ENCODE measurements at regions not wholly inside any gene's neighbourhood (a gene's known extent, or its start where the extent isn't known, plus 50 kb on each side); places are given as distances from the start of the nearest gene placed in this dataset.

DNA sequence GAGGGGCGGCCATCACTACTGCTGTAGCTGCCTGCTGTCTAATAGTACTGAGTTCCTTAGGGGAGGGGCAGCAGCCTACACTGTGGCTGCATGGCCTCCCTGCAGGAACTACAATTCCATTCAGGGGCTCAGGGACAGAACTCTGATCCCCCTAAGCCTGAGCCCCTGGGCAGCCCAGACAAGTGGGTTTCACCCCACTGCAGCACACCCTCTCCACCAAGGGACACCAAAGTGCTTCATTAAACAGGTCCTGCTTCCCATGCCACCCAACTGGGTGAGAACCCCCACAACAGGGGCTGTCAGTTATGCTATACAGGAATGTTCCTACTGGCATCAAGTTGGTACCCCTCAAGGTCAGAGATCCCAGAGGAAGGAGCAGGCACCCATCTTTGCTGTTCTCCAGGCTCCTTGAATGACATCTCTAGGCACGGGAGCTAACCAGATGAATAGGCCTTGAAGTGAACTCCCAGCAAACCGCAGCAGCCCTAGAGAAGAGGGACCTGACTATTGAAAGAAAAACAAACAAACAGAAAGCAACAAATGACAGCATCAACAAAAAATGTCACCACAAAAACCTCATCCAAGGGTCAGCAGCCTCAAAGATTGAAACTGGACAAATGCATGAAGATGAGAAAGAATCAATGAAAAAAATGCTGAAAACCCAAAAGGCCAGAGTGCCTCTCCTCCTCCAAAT lies 437.4 kb downstream of the NUF2 start:
- FAIRE-seq, result no peak
- DNase-seq (ENCODE audit: insufficient read length, low spot score), result no peak
- TF ChIP-seq TAF1 (IDR thresholded peaks at IDR 0.05; ENCODE audit: low read depth, low read length) (no peak), POLR2AphosphoS5 (IDR thresholded peaks at IDR 0.05; ENCODE audit: low read depth, low read length) (no peak), SPI1 (IDR thresholded peaks at IDR 0.05; ENCODE audit: low read depth, low read length) (no peak), POLR2A (IDR thresholded peaks at IDR 0.05; ENCODE audit: low read depth, low read length) (no peak)

DNA sequence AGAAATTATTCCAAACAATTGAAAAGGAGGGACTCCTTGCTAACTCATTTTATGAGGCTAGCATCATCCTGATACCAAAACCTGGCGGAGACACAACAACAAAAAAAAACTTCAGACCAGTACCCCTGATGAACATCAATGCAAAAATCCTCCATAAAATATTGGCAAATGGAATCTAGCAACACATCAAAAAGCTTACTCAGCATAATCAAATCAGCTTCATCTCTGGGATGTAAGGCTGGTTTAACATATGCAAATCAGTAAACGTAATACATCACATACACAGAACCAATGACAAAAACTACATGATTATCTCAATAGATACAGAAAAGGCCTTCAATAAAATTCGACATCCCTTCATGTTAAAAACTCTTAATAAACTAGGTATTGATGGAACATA lies 440.1 kb downstream of the NUF2 start:
- TF ChIP-seq POU2F2 (IDR thresholded peaks at IDR 0.05; ENCODE audit: low read depth, low read length), result no peak
- TF ChIP-seq PAX5 (IDR thresholded peaks at IDR 0.05; ENCODE audit: insufficient read depth, low read length, severe bottlenecking), result no peak
- no peak for TF ChIP-seq SPI1 (IDR thresholded peaks at IDR 0.05; ENCODE audit: low read depth, low read length)
- no peak for TF ChIP-seq POLR2A (IDR thresholded peaks at IDR 0.05; ENCODE audit: low read depth, low read length)
- TF ChIP-seq POLR2AphosphoS5 (IDR thresholded peaks at IDR 0.05; ENCODE audit: low read depth, low read length), result no peak
- TF ChIP-seq TAF1 (IDR thresholded peaks at IDR 0.05; ENCODE audit: low read depth, low read length), result no peak
- FAIRE-seq (no peak), DNase-seq (ENCODE audit: insufficient read length, low spot score) (no peak)

DNA sequence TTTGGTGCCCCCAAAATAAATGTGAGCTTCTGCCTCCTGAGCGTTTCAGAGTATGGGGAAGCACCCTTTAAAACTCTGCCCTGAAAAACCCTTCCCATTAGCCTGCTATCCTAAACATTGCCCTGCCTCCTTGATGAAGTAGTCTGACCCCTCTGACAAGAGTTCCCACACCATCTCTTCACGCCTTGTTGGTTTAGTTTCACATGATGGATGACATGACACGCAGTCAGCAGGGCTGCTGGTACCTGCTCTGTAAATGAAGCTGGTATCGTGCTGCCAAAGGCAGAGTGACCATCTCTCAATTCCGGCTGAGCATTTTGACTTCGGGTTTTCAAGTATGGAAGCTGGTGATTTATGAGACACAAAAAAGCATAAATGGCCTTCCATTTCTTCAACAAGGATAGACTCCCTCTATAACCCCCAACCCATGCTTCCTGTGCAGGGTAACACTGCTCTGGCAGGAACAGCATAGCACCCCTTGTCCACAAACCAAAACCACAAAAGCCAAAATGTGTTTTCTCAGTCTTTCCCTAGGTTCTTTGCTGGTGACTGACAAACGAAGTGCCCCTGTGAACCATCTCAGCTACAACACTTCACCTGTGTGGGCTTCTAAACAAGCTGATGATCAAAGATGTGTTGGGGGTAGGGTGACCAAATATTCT lies 444.6 kb downstream of the NUF2 start:
- DNase-seq (ENCODE audit: insufficient read length, low spot score) (no peak), FAIRE-seq (no peak)
- TF ChIP-seq TAF1 (IDR thresholded peaks at IDR 0.05; ENCODE audit: low read depth, low read length) (no peak), POLR2AphosphoS5 (IDR thresholded peaks at IDR 0.05; ENCODE audit: low read depth, low read length) (no peak), POLR2A (IDR thresholded peaks at IDR 0.05; ENCODE audit: low read depth, low read length) (no peak), POU2F2 (IDR thresholded peaks at IDR 0.05; ENCODE audit: low read depth, low read length) (no peak), SPI1 (IDR thresholded peaks at IDR 0.05; ENCODE audit: low read depth, low read length) (no peak), PAX5 (IDR thresholded peaks at IDR 0.05; ENCODE audit: insufficient read depth, low read length, severe bottlenecking) (no peak)

DNA sequence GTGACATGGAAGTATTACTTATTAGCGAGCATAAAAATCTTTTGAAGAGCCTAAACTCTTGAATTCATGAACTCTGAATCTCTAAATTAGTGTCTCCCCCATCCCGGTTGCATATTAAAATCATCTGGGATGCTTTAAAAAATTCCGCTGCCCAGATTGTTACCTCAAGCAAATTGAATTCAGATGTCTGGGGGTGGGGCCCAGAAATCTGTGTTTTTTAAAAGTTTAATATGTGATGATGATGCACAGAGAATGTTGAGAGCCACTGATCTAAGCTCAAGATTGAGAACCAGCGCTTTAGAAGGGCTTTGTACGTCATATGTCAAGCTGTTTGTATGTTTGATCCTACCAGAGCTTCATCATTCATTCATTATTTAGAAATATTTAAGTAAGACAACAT lies 446.8 kb downstream of the NUF2 start:
- no peak for DNase-seq (ENCODE audit: insufficient read length, low spot score)
- TF ChIP-seq POU2F2 (IDR thresholded peaks at IDR 0.05; ENCODE audit: low read depth, low read length) (no peak), TAF1 (IDR thresholded peaks at IDR 0.05; ENCODE audit: low read depth, low read length) (no peak), POLR2A (IDR thresholded peaks at IDR 0.05; ENCODE audit: low read depth, low read length) (no peak), SPI1 (IDR thresholded peaks at IDR 0.05; ENCODE audit: low read depth, low read length) (no peak), POLR2AphosphoS5 (IDR thresholded peaks at IDR 0.05; ENCODE audit: low read depth, low read length) (no peak), PAX5 (IDR thresholded peaks at IDR 0.05; ENCODE audit: insufficient read depth, low read length, severe bottlenecking) (no peak)
- FAIRE-seq, result no peak

DNA sequence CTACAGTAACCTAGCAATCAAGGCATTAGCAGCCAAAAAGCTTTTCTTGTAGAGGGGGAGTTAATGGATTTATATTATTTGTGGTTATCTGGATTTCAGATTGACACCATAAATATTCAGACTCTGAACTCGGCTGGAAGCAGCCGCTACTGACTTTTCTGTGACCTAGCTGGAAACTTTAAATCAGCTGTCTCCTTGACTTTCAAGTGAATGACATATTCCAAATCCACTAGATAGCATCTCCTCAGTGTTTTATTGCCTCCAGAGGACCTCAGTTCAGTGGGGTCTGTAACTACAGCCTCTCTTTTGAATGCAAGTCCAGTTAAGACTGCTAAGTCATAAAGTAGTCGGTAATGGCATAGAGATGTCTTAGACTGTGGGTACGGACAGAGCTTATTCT lies 448.5 kb downstream of the NUF2 start:
- no peak for DNase-seq (ENCODE audit: insufficient read length, low spot score)
- TF ChIP-seq POLR2AphosphoS5 (IDR thresholded peaks at IDR 0.05; ENCODE audit: low read depth, low read length), result no peak
- no peak for FAIRE-seq

DNA sequence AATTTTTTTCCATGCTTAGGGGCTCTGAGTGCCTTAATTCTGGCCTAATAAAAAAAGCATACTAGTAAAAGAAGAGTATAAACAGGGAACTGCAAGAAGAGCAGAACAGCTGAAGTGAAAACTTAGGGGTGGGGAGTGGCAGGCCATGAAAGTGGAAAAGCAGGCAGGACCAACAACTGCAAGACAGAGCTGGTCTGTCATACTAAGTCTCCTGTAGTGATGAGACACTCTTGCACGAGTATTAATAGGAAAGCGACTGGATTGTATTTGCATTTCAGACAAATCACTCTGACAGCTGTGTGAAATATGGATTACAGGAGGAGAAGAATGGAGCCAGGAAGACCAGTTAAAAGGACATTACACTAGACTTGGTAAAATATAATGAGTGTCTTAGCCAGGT lies 449.9 kb downstream of the NUF2 start:
- TF ChIP-seq TAF1 (IDR thresholded peaks at IDR 0.05; ENCODE audit: low read depth, low read length) (no peak), POU2F2 (IDR thresholded peaks at IDR 0.05; ENCODE audit: low read depth, low read length) (no peak), POLR2AphosphoS5 (IDR thresholded peaks at IDR 0.05; ENCODE audit: low read depth, low read length) (no peak), POLR2A (IDR thresholded peaks at IDR 0.05; ENCODE audit: low read depth, low read length) (no peak), SPI1 (IDR thresholded peaks at IDR 0.05; ENCODE audit: low read depth, low read length) (no peak), PAX5 (IDR thresholded peaks at IDR 0.05; ENCODE audit: insufficient read depth, low read length, severe bottlenecking) (no peak)

DNA sequence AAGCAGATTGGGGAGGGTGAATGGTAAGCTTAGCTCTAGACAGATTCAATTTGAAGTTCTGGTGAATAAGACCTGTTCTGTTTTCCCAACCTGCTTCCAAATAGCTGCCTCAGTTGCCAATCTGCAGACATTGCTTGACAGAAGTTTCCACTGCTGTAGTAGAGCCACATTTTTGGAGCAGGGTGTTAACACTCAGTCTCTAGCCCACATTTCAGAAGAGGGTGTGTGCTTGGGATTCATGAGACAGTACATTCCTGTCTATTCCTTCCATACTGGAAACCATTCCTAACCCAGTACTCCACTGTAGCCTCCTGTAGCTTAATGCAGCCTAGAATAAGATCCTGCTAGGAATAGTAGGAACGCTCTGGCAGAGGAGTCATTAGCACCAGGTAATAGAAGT lies 450.5 kb downstream of the NUF2 start:
- no peak for FAIRE-seq
- TF ChIP-seq POLR2AphosphoS5 (IDR thresholded peaks at IDR 0.05; ENCODE audit: low read depth, low read length) (no peak), POU2F2 (IDR thresholded peaks at IDR 0.05; ENCODE audit: low read depth, low read length) (no peak), TAF1 (IDR thresholded peaks at IDR 0.05; ENCODE audit: low read depth, low read length) (no peak), POLR2A (IDR thresholded peaks at IDR 0.05; ENCODE audit: low read depth, low read length) (no peak), PAX5 (IDR thresholded peaks at IDR 0.05; ENCODE audit: insufficient read depth, low read length, severe bottlenecking) (no peak), SPI1 (IDR thresholded peaks at IDR 0.05; ENCODE audit: low read depth, low read length) (no peak)
- DNase-seq (ENCODE audit: insufficient read length, low spot score), result no peak

More for the DNA sequence above, 449.9 kb downstream of the NUF2 start:
- DNase-seq (ENCODE audit: insufficient read length, low spot score) (no peak), FAIRE-seq (no peak)

DNA sequence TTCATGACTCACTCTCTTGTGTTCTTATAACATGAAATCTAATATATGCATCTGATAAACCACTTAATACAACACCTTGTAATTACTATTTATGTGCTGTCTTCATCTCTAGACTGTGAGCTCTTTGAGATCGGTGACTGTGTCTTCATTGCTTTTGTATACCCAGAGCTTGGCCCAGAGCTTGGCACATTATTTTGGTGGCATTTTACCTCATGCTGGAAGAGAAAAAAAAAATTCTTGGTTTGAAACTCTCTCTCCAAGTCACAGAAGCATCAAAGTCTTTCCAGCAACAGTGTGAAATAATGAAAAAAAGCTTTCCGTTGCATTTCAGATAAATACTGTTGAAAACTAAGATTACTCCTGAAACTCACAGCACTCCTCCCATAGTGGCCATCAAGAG lies 451.6 kb downstream of the NUF2 start:
- TF ChIP-seq POLR2AphosphoS5 (IDR thresholded peaks at IDR 0.05; ENCODE audit: low read depth, low read length) (no peak), SPI1 (IDR thresholded peaks at IDR 0.05; ENCODE audit: low read depth, low read length) (no peak), POU2F2 (IDR thresholded peaks at IDR 0.05; ENCODE audit: low read depth, low read length) (no peak), PAX5 (IDR thresholded peaks at IDR 0.05; ENCODE audit: insufficient read depth, low read length, severe bottlenecking) (no peak), TAF1 (IDR thresholded peaks at IDR 0.05; ENCODE audit: low read depth, low read length) (no peak), POLR2A (IDR thresholded peaks at IDR 0.05; ENCODE audit: low read depth, low read length) (no peak)
- no peak for FAIRE-seq

DNA sequence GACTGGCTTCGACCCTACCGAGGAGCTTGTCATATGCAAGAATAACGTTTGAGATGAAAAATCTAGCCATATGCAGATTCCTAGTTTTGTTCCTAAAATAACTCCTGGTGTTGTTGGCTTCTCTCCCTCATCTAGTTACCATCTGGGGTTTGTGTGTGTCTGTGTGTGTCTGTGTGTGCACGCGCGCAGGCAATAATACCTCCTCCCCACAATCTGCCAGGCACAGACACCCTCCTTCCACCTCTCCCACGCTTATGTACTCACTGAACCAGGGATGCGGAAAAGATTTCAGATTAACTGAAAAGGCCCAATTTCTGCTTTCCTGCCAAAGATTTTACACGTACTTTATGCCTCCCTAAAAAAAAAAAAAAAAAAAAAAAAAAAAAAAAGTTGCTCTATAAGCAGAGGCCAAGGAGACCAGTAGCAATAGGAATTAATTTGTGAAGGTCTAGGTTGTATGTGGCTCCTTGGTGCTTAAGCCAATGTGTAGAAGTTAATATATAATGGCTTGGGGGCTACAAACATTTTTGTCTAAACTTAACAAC lies 452.7 kb downstream of the NUF2 start:
- no peak for DNase-seq (ENCODE audit: insufficient read length, low spot score)
- no peak for FAIRE-seq
- TF ChIP-seq POLR2AphosphoS5 (IDR thresholded peaks at IDR 0.05; ENCODE audit: low read depth, low read length) (no peak), POU2F2 (IDR thresholded peaks at IDR 0.05; ENCODE audit: low read depth, low read length) (no peak), SPI1 (IDR thresholded peaks at IDR 0.05; ENCODE audit: low read depth, low read length) (no peak), POLR2A (IDR thresholded peaks at IDR 0.05; ENCODE audit: low read depth, low read length) (no peak), TAF1 (IDR thresholded peaks at IDR 0.05; ENCODE audit: low read depth, low read length) (no peak), PAX5 (IDR thresholded peaks at IDR 0.05; ENCODE audit: insufficient read depth, low read length, severe bottlenecking) (no peak)

More for the DNA sequence above, 451.6 kb downstream of the NUF2 start:
- no peak for DNase-seq (ENCODE audit: insufficient read length, low spot score)
